Kidney epithelial cell (primary cell): ENCODE measurements at regions not wholly inside any gene's neighbourhood (a gene's known extent, or its start where the extent isn't known, plus 50 kb on each side); places are given as distances from the start of the nearest gene placed in this dataset.

ENCODE experiments used
- DNase-seq: peaks from one replicate; pipeline ENCODE4 v3.0.0-alpha.2; 2010; ENCODE audit warnings: low read depth
- H3K27me3 ChIP-seq: 2 replicates; pipeline ENCODE4 v1.6.0; 2011; ENCODE audit warnings: low read length; ENCODE audit not compliant: control insufficient read depth, insufficient read depth
- H3K36me3 ChIP-seq: 2 replicates; pipeline ENCODE4 v1.5.1; 2011; ENCODE audit warnings: low read length; ENCODE audit not compliant: control insufficient read depth, insufficient read depth
- H3K4me3 ChIP-seq: 2 replicates; pipeline ENCODE4 v1.5.1; 2011; ENCODE audit warnings: low read depth, mild to moderate bottlenecking, control low read depth, low read length
- CTCF ChIP-seq: IDR thresholded peaks from 2 replicates; pipeline ENCODE4 v1.5.1; 2011; ENCODE audit warnings: mild to moderate bottlenecking, moderate library complexity, low read length, control low read depth, inconsistent platforms; ENCODE audit not compliant: insufficient read depth, poor library complexity, severe bottlenecking

DNA sequence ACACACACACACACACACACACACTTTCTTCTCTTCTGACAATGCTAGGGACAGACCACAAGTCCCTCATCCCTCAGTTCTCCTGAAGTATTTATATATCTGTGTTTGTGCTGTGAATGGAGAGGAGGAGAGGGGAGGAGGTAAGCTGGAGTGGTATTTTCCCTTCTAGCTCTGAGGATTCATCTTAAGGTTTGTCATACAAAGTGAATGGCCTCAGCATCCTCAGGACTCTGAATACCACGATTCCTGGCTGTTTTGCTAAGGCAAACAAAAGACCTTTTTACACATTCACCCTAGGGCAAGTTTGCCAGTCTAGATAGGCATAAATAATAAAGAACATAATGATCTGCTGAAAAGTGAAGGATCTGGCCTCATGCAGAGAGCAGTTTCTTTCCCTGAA is 65.7 kb upstream of the CHMP2B start:
- no peak for TF ChIP-seq CTCF

GRCh38 chr3:87161013-87161412 is 66.1 kb upstream of the CHMP2B start:
- no peak overlapping the region for H3K4me3 ChIP-seq
- no peak for DNase-seq
- H3K27me3 ChIP-seq, result no peaks in the 10 kb centered on the region
- no peaks in the 10 kb centered on the region for H3K36me3 ChIP-seq
- TF ChIP-seq CTCF, result no peak

More for the DNA sequence above, 65.7 kb upstream of the CHMP2B start:
- Histone ChIP-seq H3K36me3 (no peaks in the 10 kb centered on the region), H3K27me3 (no peaks in the 10 kb centered on the region), H3K4me3 (no peak overlapping the region)
- no peak for DNase-seq

DNA sequence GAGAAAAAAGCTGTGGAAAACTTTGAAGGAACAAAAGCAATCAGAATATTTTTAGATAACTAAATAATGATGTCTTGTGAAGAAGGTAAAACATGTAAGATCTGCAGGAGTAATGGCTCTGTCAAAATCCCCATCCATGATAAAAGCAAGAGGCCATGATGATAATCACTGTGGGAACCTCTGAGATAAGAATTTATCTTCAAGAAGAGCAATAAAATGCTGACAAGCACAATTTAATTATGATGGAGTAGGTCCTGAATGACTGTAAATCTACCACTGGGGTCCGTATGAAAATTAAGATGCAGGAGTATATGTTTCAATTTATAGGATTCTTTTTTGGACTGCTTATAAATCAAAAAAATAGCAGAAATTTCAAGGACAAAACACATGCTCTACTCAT is 68.3 kb upstream of the CHMP2B start:
- Histone ChIP-seq H3K36me3 (no peaks in the 10 kb centered on the region), H3K4me3 (no peak overlapping the region), H3K27me3 (no peaks in the 10 kb centered on the region)
- DNase-seq, result no peak
- no peak for TF ChIP-seq CTCF

GRCh38 chr3:87148020-87148419 is 79.1 kb upstream of the CHMP2B start:
- Histone ChIP-seq H3K27me3 (no peaks in the 10 kb centered on the region), H3K36me3 (no peaks in the 10 kb centered on the region), H3K4me3 (no peak overlapping the region)
- no peak for TF ChIP-seq CTCF
- no peak for DNase-seq

DNA sequence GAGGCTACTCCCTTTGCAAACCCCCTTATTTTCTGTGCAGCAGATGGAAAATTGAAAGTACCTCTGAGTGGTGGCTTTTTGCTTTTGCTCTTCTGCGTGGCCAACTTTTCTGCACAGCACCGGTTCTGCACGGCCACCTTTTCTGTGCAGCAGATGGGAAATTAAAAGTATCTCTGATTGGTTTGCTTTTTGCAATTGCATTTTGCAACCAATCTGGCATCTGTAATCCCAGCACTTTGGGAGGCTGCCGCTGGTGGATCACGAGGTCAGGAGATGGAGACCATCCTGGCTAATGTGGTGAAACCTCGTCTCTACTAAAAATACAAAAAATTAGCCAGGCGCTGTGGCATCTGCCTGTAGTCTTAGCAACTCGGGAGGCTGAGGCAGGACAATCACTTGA is 79.5 kb upstream of the CHMP2B start:
- no peak for DNase-seq
- Histone ChIP-seq H3K36me3 (no peaks in the 10 kb centered on the region), H3K4me3 (no peak overlapping the region), H3K27me3 (no peaks in the 10 kb centered on the region)
- TF ChIP-seq CTCF, result no peak

DNA sequence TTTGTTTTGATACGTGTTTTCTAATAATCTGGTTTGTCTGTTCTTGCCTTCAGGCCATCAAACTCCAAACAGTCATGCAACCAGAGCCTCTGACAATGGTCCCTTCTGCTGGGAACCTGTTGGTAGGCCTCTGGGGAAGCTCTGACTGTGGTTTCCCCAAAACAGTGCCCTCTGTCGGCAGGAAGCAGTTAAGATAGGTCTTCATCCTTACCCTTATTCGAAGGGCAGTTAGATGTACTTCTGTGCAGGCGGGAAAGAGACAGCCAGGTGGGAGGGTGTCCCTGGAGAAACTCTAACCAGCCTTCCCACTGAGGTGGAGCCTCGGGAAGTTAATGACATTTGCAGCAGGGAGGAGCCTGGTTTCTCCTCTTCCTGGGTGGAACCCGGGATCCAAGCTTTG is 81.6 kb upstream of the CHMP2B start:
- TF ChIP-seq CTCF, result peak; percentile 30
- no peak for DNase-seq
- Histone ChIP-seq H3K36me3 (no peaks in the 10 kb centered on the region), H3K27me3 (no peaks in the 10 kb centered on the region), H3K4me3 (no peak overlapping the region)
